ENCODE measurements at regions not wholly inside any gene's neighbourhood (a gene's known extent, or its start where the extent isn't known, plus 50 kb on each side); places are given as distances from the start of the nearest gene placed in this dataset.

- no peak for TF ChIP-seq POLR2A (IDR thresholded peaks at IDR 0.05; ENCODE audit: low read length)
- TF ChIP-seq CTCF (IDR thresholded peaks at IDR 0.05): no peak
- TF ChIP-seq RAD21 (conservative IDR thresholded peaks at IDR 0.05 in 1 of 2, IDR thresholded peaks at IDR 0.05 in 1 of 2): no peak
- no peak for TF ChIP-seq POLR2AphosphoS2 (conservative IDR thresholded peaks at IDR 0.05; ENCODE audit: low read length)
- no peak for TF ChIP-seq MAZ (IDR thresholded peaks at IDR 0.05; ENCODE audit: borderline replicate concordance, low read depth, low read length)
- TF ChIP-seq RCOR1 (IDR thresholded peaks at IDR 0.05; ENCODE audit: low read depth, low read length): no peak
- TF ChIP-seq FOXS1 (CRISPR knock-in tag; IDR thresholded peaks at IDR 0.05): no peak
- no peak for TF ChIP-seq HMGXB4 (CRISPR knock-in tag; IDR thresholded peaks at IDR 0.05; ENCODE audit: borderline replicate concordance)
- no peak for TF ChIP-seq SMC3 (IDR thresholded peaks at IDR 0.05)
- TF ChIP-seq ELK1 (IDR thresholded peaks at IDR 0.05; ENCODE audit: low read depth, low read length): no peak
Measured at GRCh38 chr7:135853499-135853898, 104.9 kb upstream of the FAM180A start.

Data from A549 (cell line).